Aorta (tissue), 5 donors: ENCODE measurements at regions not wholly inside any gene's neighbourhood (a gene's known extent, or its start where the extent isn't known, plus 50 kb on each side); places are given as distances from the start of the nearest gene placed in this dataset.

ENCODE experiments used
- ATAC-seq: fragments of 200-7000 bp; cut with Tn5 transposase; one replicate; pipeline ENCODE4 v1.9.1; 2022; ENCODE audit warnings: moderate library complexity; ENCODE audit not compliant: low FRiP score
- DNase-seq, 2 donors: peaks; one replicate each; pipeline ENCODE4 v3.0.0-alpha.2; 2020
- H3K27ac ChIP-seq, 2 donors: one replicate each; pipeline ENCODE4 v1.5.1; 2013; ENCODE audit warnings: low read length in 2 of 2, mild to moderate bottlenecking in 2 of 2, moderate library complexity in 2 of 2, control low read depth in 1 of 2, inconsistent platforms in 1 of 2, low read depth in 1 of 2
- H3K27me3 ChIP-seq, 2 donors: one replicate each; pipeline ENCODE4 v1.6.1; 2013; ENCODE audit warnings: control low read depth in 1 of 2, low read length in 1 of 2, mild to moderate bottlenecking in 1 of 2, moderate library complexity in 1 of 2; ENCODE audit not compliant: insufficient read depth in 2 of 2, control insufficient read depth in 1 of 2
- H3K36me3 ChIP-seq, 2 donors: one replicate each; pipeline ENCODE4 v1.6.1; 2013; ENCODE audit warnings: control low read depth in 1 of 2, low read length in 1 of 2, mild to moderate bottlenecking in 1 of 2; ENCODE audit not compliant: insufficient read depth in 2 of 2, control insufficient read depth in 1 of 2
- H3K4me1 ChIP-seq, 2 donors: one replicate each; pipeline ENCODE4 v1.6.1; 2013; ENCODE audit warnings: low read length in 2 of 2, control low read depth in 1 of 2, mild to moderate bottlenecking in 1 of 2, moderate library complexity in 1 of 2; ENCODE audit not compliant: insufficient read depth in 2 of 2, control insufficient read depth in 1 of 2
- H3K4me3 ChIP-seq, 2 donors: one replicate each; pipeline ENCODE4 v1.5.1; 2013; ENCODE audit warnings: low read length in 2 of 2, control low read depth in 1 of 2, mild to moderate bottlenecking in 1 of 2
- H3K9me3 ChIP-seq: one replicate; pipeline ENCODE4 v1.6.1; 2013; ENCODE audit warnings: mild to moderate bottlenecking, low read length; ENCODE audit not compliant: control insufficient read depth
- WGBS, 2 donors: extraction: QIAGEN DNeasy Blood & Tissue Kit; methylation state at CpG; one replicate each; pipeline ENCODE4 v1.1.7; 2013; 5-methylcytosine and 5-hydroxymethylcytosine counted together
- intact Hi-C, 2 donors: fragments of 100-400 bp; cut with DNase I; formaldehyde crosslinking; loops; one replicate each; pipeline versions ENCODE4 v1.14.2 to v1.15.0; 2022
- donor health status: healthy with polysubstance abuse.
- donor health status: Bipolar disorder and iron deficiency.
- donor health status: DM: no; HTN: no; CAD: no.
- donor health status: DM: no; HTN: no; CAD: no.
- donor health status: DM: yes; HTN: yes; CAD: no.

DNA sequence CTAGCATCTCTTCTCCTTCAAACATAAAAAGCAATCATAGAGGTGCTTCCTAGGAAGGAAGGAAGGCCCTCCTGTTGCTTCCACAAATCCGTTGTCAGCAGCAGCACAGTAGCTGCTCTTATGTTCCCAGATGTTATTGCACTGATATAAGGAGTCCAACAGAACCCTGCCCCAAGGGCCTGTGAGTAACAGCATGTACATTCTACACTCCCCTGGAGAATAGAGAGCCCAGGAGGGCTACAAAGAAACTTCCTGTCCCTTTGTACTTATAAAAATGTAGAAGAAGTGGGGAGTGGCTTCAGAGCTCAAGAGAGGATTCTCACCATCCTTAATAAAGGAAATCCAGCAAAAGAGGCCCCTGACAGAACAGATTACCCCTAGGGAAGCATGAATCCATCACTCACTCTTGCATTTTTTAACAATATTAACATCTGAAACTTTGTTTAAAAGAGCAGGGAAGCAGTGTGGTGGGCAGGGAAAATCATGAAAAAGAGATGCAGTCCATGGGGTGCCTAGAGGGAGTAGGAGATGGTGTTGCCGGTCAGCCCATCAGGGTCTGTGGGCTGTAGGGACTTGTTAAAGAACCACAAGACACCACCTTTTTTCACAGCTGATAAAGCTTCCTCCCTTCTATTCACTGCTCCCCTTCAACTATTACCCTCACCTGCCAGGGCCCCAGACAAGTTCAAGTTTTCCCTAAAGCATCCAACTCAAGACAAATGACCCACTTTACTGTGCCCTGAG, 104.5 kb upstream of the ADGRF1 start:
- 69 to 72% methylated on average over 2 of the region's 2 CpGs for WGBS, 2 donors
- intact Hi-C loops = no loop called here
- ATAC-seq (no peak), DNase-seq (no peak)
- H3K4me3 ChIP-seq = no peak overlapping the region
- no peaks in the 10 kb centered on the region for H3K27me3 ChIP-seq
- H3K9me3 ChIP-seq = peaks cover 4% of the 10 kb centered on the region
- H3K27ac ChIP-seq = no peak overlapping the region
- H3K36me3 ChIP-seq = no peaks in the 10 kb centered on the region
- H3K4me1 ChIP-seq = peaks cover 0 to 3% of the 10 kb centered on the region in 2 donors

DNA sequence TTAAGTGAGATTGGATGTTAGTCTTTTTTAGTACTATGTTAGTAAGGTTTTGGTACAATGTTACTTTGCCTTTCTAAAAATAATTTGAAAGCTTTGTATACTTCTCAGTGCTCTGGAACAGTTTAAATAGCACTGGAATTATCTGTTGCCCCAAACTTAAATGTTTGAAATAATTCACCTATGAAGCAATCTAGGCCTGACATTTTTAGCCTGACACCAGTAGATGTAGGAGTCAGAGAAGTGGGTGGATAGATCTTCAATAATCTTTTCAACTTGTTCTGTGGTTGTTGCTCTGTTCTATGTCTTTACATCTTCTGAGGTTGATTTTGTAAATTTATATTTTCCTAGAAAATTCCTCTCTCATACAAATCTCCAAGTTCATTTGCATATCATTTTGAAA, 103.1 kb upstream of the ADGRF1 start:
- H3K27me3 ChIP-seq = no peaks in the 10 kb centered on the region
- DNase-seq (no peak), ATAC-seq (no peak)
- H3K4me1 ChIP-seq = peaks cover 0 to 3% of the 10 kb centered on the region in 2 donors
- intact Hi-C loops = no loop called here
- H3K4me3 ChIP-seq = no peak overlapping the region
- peaks cover 4% of the 10 kb centered on the region for H3K9me3 ChIP-seq
- no peaks in the 10 kb centered on the region for H3K36me3 ChIP-seq
- no peak overlapping the region for H3K27ac ChIP-seq

DNA sequence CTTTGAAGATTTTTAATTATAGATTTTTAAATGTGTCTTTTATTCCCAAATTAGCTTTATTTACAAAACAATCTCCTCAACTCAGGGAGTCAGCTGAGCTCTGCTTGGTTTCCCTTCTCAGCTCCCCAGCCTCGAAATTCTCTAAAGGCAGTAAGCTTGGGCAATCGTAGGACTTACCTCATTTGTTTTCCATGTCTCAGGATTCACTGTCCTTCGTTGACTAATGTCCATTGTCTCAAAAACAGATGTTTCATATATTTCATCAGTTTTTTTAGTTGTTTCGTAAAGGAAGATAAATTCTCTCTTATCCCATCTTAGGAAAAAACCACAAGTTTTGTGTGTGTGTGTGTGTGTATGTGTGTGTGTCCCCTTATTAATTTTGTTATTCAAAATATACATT, 102.2 kb upstream of the ADGRF1 start:
- Histone ChIP-seq H3K36me3 (no peaks in the 10 kb centered on the region), H3K9me3 (peaks cover 2% of the 10 kb centered on the region), H3K4me3 (no peak overlapping the region), H3K4me1 (peaks cover 0 to 3% of the 10 kb centered on the region in 2 donors), H3K27ac (no peak overlapping the region), H3K27me3 (no peaks in the 10 kb centered on the region)
- DNase-seq (no peak), ATAC-seq (no peak)
- intact Hi-C loops = no loop called here
- WGBS, 2 donors = 87 to 92% methylated on average over 4 of the region's 4 CpGs

DNA sequence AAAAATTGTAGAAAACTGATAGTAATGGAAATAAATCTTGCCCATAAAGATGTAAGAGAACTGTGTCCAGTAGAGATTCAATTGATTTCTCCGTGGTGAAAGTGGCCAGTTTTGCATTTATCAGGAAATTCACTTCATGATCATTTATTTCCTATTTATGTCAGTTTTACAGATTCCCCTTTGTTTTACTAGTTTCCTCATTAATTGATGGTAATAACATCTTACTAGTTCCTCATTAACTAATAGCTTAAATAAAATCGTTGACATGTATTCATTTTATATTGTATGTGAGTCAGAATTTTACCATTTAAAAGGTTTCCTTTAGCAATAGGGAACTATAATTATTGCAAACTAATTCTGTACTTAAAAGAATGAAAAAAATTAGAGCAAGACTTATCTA, 99.8 kb upstream of the ADGRF1 start:
- 90 to 91% methylated on average over 2 of the region's 2 CpGs for WGBS, 2 donors
- ATAC-seq = no peak

DNA sequence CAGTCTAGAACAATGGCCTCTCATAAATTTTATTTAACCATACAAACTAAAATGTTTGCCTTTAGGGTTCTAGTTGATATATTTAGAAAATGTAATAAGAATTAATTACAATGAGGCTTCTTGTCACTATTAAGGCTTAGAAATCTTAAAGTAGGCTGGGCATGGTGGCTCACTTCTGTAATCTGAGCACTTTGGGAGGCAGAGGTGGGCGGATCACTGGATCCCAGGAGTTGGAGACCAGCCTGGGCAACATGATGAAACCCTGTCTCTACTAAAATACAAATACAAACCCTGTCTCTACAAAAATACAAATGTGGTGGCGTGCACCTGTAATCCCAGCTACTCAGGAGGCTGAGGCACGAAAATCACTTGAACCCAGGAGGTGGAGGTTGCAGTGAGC, 99.0 kb upstream of the ADGRF1 start:
- Histone ChIP-seq H3K36me3 (no peaks in the 10 kb centered on the region), H3K27ac (no peak overlapping the region), H3K9me3 (peaks cover 2% of the 10 kb centered on the region), H3K27me3 (no peaks in the 10 kb centered on the region), H3K4me3 (no peak overlapping the region), H3K4me1 (no peaks in the 10 kb centered on the region)
- DNase-seq = no peak
- intact Hi-C loops = no loop called here
- 96 to 97% methylated on average over 3 of the region's 3 CpGs for WGBS, 2 donors
- no peak for ATAC-seq

More for the DNA sequence above, 99.8 kb upstream of the ADGRF1 start:
- Histone ChIP-seq H3K4me3 (no peak overlapping the region), H3K36me3 (no peaks in the 10 kb centered on the region), H3K27ac (no peak overlapping the region), H3K27me3 (no peaks in the 10 kb centered on the region), H3K4me1 (peaks cover 0 to under 1% of the 10 kb centered on the region in 2 donors), H3K9me3 (peaks cover 2% of the 10 kb centered on the region)
- intact Hi-C loops = no loop called here
- DNase-seq = no peak

DNA sequence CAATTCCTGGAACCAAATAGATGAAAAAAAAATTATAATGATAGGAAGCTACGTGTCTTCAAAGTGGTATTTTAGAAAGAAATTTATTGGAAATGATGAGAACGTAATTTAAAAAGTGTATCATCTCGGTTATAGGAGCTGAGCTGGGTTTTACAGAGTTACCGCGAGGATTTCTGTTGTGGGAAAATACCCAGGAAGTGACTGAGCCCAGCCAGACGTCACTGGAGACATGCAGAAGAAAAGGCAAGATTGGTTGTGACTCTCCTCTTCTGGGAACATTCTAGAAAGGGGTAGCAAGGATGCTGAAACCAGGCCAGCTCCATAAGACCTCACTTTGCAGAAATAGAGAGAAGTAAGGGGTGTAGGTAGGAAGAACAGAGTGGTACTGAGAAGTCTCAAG, 95.9 kb upstream of the ADGRF1 start:
- no peak overlapping the region for H3K4me3 ChIP-seq
- intact Hi-C loops = no loop called here
- ATAC-seq (no peak), DNase-seq (no peak)
- H3K36me3 ChIP-seq = no peaks in the 10 kb centered on the region
- no peaks in the 10 kb centered on the region for H3K4me1 ChIP-seq
- WGBS, 2 donors = 40 to 47% methylated on average over 6 of the region's 6 CpGs
- no peak overlapping the region for H3K27ac ChIP-seq
- peaks cover 2% of the 10 kb centered on the region for H3K9me3 ChIP-seq
- H3K27me3 ChIP-seq = no peaks in the 10 kb centered on the region

DNA sequence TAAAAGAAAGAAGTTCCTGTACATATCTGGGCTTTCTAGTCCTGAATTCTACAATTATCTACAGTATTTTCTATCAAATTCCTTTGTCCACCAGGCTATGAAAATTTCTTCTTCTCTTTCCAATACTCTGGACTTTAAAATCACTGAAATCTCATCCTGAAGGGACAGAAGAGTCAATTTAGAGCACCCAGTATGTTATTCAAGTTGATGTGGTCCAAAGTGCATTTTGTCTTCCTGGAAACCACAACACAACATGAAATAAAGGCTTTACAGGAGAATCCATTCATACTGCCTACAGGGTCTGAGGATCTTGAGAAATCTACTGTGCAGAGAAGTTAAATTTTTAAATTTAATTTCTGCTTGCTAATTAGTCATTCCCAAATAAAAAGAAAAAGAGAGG, 94.9 kb upstream of the ADGRF1 start:
- ATAC-seq = no peak
- no peak overlapping the region for H3K4me3 ChIP-seq
- H3K4me1 ChIP-seq = no peaks in the 10 kb centered on the region
- H3K27ac ChIP-seq = no peak overlapping the region
- intact Hi-C loops = no loop called here
- H3K27me3 ChIP-seq = no peaks in the 10 kb centered on the region
- H3K36me3 ChIP-seq = no peaks in the 10 kb centered on the region
- H3K9me3 ChIP-seq = no peaks in the 10 kb centered on the region
- no peak for DNase-seq

DNA sequence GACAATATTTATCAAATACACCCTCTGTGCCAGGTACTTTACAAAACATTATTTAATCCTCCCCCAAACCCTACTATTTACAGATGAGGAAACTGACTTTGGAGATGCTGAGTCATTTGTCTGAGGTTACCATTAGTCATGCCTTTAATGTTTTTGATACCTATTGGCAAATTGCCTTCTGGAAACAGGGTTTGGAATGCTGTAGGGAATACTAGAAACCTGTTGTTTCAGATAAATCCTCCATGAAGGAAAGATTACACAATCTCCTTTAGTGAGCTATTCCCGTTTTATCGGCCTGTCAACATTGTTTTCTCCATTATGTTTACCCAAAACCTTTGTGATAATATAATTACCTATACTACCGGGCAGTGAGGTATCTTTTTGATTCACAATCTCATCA, 93.6 kb upstream of the ADGRF1 start:
- no peak for ATAC-seq
- no peak for DNase-seq
- Histone ChIP-seq H3K27me3 (no peaks in the 10 kb centered on the region), H3K4me1 (no peaks in the 10 kb centered on the region), H3K36me3 (no peaks in the 10 kb centered on the region), H3K9me3 (no peaks in the 10 kb centered on the region), H3K4me3 (no peak overlapping the region), H3K27ac (no peak overlapping the region)
- 69 to 72% methylated on average over 3 of the region's 3 CpGs for WGBS, 2 donors
- intact Hi-C loops = no loop called here

DNA sequence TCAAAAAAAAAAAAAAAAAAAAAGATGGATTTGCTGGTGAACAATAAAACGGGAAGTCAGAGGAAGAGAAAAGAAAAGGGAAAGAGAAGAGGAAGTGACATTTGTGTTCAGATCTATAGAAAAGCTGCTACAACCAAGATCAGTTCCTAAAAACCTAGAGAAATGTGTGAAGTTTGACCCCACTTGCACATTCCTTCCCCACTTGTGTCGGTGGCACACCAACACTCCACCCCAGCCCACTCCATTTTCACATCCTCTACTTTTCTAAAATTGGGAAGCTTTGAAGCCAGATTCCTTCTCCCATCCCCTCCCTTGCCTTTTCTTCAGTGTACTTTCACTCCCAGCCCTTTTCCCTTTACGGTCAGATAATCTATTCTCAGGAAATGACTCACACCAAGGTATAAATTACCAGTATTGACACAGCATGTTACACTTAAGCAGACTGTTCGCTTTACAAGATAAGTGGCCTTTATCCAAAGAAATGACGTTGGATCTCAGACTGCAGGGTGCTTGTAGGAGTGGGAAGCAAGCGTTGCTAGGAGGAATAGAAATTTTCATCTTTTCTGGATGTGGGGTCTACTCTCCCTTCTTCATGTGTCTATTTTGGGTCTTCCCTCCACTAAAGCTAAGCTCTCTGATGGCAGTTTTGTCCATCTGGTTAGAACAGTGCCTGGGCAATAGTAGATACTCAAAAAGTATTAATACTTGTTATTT, 92.5 kb upstream of the ADGRF1 start:
- no peaks in the 10 kb centered on the region for H3K27me3 ChIP-seq
- H3K4me3 ChIP-seq = no peak overlapping the region
- ATAC-seq (peak; percentile 28), DNase-seq (no peak)
- no peak overlapping the region for H3K27ac ChIP-seq
- H3K36me3 ChIP-seq = no peaks in the 10 kb centered on the region
- WGBS, 2 donors = 24 to 26% methylated on average over 6 of the region's 6 CpGs
- intact Hi-C loops = no loop called here
- no peaks in the 10 kb centered on the region for H3K9me3 ChIP-seq
- H3K4me1 ChIP-seq = no peaks in the 10 kb centered on the region
